ENCODE measurements at regions not wholly inside any gene's neighbourhood (a gene's known extent, or its start where the extent isn't known, plus 50 kb on each side); places are given as distances from the start of the nearest gene placed in this dataset.

- in situ Hi-C loops (cut with MboI; ENCODE audit: low sequenced_read_pairs, unreplicated experiment): no loop called here
- no peak for TF ChIP-seq CTCF (IDR thresholded peaks at IDR 0.05; ENCODE audit: borderline replicate concordance, control extremely low read depth, extremely low read depth, insufficient read depth, missing control alignments)
- DNase-seq (ENCODE audit: low spot score): no peak
Observed at GRCh38 chrX:65610481-65610880, 57.0 kb upstream of the MSN start.

GRCh38 chrX:65610040-65610439 lies 57.4 kb upstream of the MSN start:
- in situ Hi-C loops (cut with MboI; ENCODE audit: low sequenced_read_pairs, unreplicated experiment): no loop called here
- no peak for TF ChIP-seq CTCF (IDR thresholded peaks at IDR 0.05; ENCODE audit: borderline replicate concordance, control extremely low read depth, extremely low read depth, insufficient read depth, missing control alignments)
- no peak for DNase-seq (ENCODE audit: low spot score)

GRCh38 chrX:65609237-65609636 lies 58.2 kb upstream of the MSN start:
- DNase-seq (ENCODE audit: low spot score): no peak
- TF ChIP-seq CTCF (IDR thresholded peaks at IDR 0.05; ENCODE audit: borderline replicate concordance, control extremely low read depth, extremely low read depth, insufficient read depth, missing control alignments): no peak
- in situ Hi-C loops (cut with MboI; ENCODE audit: low sequenced_read_pairs, unreplicated experiment): no loop called here

GRCh38 chrX:65608026-65608425 lies 59.4 kb upstream of the MSN start:
- TF ChIP-seq CTCF (IDR thresholded peaks at IDR 0.05; ENCODE audit: borderline replicate concordance, control extremely low read depth, extremely low read depth, insufficient read depth, missing control alignments): no peak
- in situ Hi-C loops (cut with MboI; ENCODE audit: low sequenced_read_pairs, unreplicated experiment): no loop called here
- no peak for DNase-seq (ENCODE audit: low spot score)

GRCh38 chrX:65607070-65607742 lies 60.2 kb upstream of the MSN start:
- in situ Hi-C loops (cut with MboI; ENCODE audit: low sequenced_read_pairs, unreplicated experiment): no loop called here
- TF ChIP-seq CTCF (IDR thresholded peaks at IDR 0.05; ENCODE audit: borderline replicate concordance, control extremely low read depth, extremely low read depth, insufficient read depth, missing control alignments): no peak
- DNase-seq (ENCODE audit: low spot score): no peak

- no peak for DNase-seq (ENCODE audit: low spot score)
- no peak for TF ChIP-seq CTCF (IDR thresholded peaks at IDR 0.05; ENCODE audit: borderline replicate concordance, control extremely low read depth, extremely low read depth, insufficient read depth, missing control alignments)
- in situ Hi-C loops (cut with MboI; ENCODE audit: low sequenced_read_pairs, unreplicated experiment): no loop called here
Observed at GRCh38 chrX:65602221-65602560, 65.3 kb upstream of the MSN start.

All from GM13976 (cell line).